Peyer's patch (tissue), 4 donors: ENCODE measurements at regions not wholly inside any gene's neighbourhood (a gene's known extent, or its start where the extent isn't known, plus 50 kb on each side); places are given as distances from the start of the nearest gene placed in this dataset.

Experiments used
- DNase-seq, 3 donors: peaks; one replicate each; pipeline ENCODE4 v3.0.0-alpha.2; 2017 to 2019
- H3K27ac ChIP-seq, 4 donors: fragments of 200-600 bp; sonication (generic); one replicate each; pipeline ENCODE4 v1.5.1; 2016 to 2019
- H3K27me3 ChIP-seq, 2 donors: fragments of 200-600 bp; sonication (generic); one replicate each; pipeline ENCODE4 v1.5.1; 2019
- H3K36me3 ChIP-seq, 3 donors: fragments of 200-600 bp; sonication (generic); one replicate each; pipeline ENCODE4 v1.5.1; 2016 to 2019
- H3K4me1 ChIP-seq, 4 donors: fragments of 200-600 bp; sonication (generic); one replicate each; pipeline ENCODE4 v1.5.1; 2016 to 2019
- H3K4me3 ChIP-seq, 4 donors: fragments of 200-600 bp; sonication (generic); 1 replicate in 3 of 4; 2 replicates in 1 of 4; pipeline ENCODE4 v1.5.1; 2016 to 2019; ENCODE audit warnings: mild to moderate bottlenecking in 1 of 4
- H3K9me3 ChIP-seq, 4 donors: fragments of 200-600 bp; sonication (generic); one replicate each; pipeline ENCODE4 v1.5.1; 2016 to 2019; ENCODE audit warnings: mild to moderate bottlenecking in 1 of 4
- CTCF ChIP-seq, 6 experiments: fragments of 450-650 bp in 4 of 6; fragments of 200-600 bp in 2 of 6; sonication (generic) in 1 of 6; IDR thresholded peaks; one replicate each; pipeline ENCODE4 v1.5.1; 2017 to 2019; ENCODE audit warnings: antibody characterized with exemption in 6 of 6, mild to moderate bottlenecking in 3 of 6, moderate library complexity in 1 of 6
- POLR2A ChIP-seq, 2 donors: fragments of 450-650 bp; IDR thresholded peaks; one replicate each; pipeline ENCODE4 v1.5.1; 2017; ENCODE audit warnings: antibody characterized with exemption in 2 of 2, mild to moderate bottlenecking in 2 of 2, moderate library complexity in 2 of 2

DNA sequence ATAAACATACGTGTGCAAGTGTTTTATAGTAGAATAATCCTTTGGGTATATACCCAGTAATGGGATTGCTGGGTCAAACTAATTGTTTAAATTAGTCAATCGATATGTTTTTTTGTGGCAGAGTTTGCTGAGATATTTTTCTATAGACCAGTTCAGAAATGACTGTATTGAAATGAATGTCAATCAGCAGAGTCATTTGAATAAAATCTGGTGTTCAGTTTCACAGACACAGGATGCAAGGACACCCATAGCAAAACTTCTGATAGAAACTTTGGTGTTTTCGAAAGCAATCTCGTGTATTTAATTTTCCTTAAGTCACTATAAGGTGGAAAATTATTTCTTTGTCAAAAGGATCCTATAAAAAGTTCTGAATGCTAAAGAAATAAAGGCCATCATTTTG is 434.4 kb downstream of the RAP2B start:
- H3K27ac ChIP-seq, result no peak overlapping the region
- H3K4me3 ChIP-seq, result no peak overlapping the region
- H3K9me3 ChIP-seq, result no peaks in the 10 kb centered on the region
- no peaks in the 10 kb centered on the region for H3K36me3 ChIP-seq
- TF ChIP-seq POLR2A (IDR thresholded peaks at IDR 0.05), result no peak
- no peak for TF ChIP-seq CTCF (IDR thresholded peaks at IDR 0.05)
- no peaks in the 10 kb centered on the region for H3K27me3 ChIP-seq
- no peaks in the 10 kb centered on the region for H3K4me1 ChIP-seq
- DNase-seq, result no peak

DNA sequence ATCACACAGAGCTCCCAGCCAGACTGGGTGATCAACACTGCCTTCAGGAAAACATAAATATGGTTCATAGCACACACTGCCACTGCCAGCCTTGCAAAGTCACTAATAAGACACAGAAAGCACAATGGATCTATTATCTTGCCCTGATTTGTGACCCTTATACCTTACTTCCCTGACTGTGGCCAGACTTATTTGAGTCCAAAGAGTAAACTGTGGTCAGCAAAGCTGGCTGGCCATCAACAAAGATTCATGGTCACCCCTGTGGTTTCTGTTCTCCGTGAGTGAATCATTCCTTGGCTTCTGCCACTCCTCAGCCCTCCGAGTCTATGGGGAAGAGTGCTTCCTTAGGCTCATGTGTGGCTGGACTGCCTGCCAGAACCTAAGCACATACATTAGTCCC is 437.7 kb downstream of the RAP2B start:
- TF ChIP-seq POLR2A (IDR thresholded peaks at IDR 0.05) (no peak), CTCF (IDR thresholded peaks at IDR 0.05) (no peak)

GRCh38 chr3:153600896-153601295 is 438.9 kb downstream of the RAP2B start:
- no peaks in the 10 kb centered on the region for H3K36me3 ChIP-seq
- no peaks in the 10 kb centered on the region for H3K27me3 ChIP-seq
- no peaks in the 10 kb centered on the region for H3K4me1 ChIP-seq
- H3K9me3 ChIP-seq, result no peaks in the 10 kb centered on the region
- H3K27ac ChIP-seq, result no peak overlapping the region
- TF ChIP-seq CTCF (IDR thresholded peaks at IDR 0.05) (no peak), POLR2A (IDR thresholded peaks at IDR 0.05) (no peak)
- no peak overlapping the region for H3K4me3 ChIP-seq
- DNase-seq, result no peak

More for the DNA sequence above, 437.7 kb downstream of the RAP2B start:
- Histone ChIP-seq H3K9me3 (no peaks in the 10 kb centered on the region), H3K27ac (no peak overlapping the region), H3K27me3 (no peaks in the 10 kb centered on the region), H3K4me3 (no peak overlapping the region), H3K4me1 (no peaks in the 10 kb centered on the region), H3K36me3 (no peaks in the 10 kb centered on the region)
- no peak for DNase-seq

GRCh38 chr3:153601374-153601853 is 439.4 kb downstream of the RAP2B start:
- no peaks in the 10 kb centered on the region for H3K4me1 ChIP-seq
- TF ChIP-seq POLR2A (IDR thresholded peaks at IDR 0.05) (no peak), CTCF (IDR thresholded peaks at IDR 0.05) (no peak)
- H3K27ac ChIP-seq, result no peak overlapping the region
- DNase-seq, result no peak
- no peaks in the 10 kb centered on the region for H3K27me3 ChIP-seq
- H3K4me3 ChIP-seq, result no peak overlapping the region
- H3K9me3 ChIP-seq, result no peaks in the 10 kb centered on the region
- no peaks in the 10 kb centered on the region for H3K36me3 ChIP-seq

DNA sequence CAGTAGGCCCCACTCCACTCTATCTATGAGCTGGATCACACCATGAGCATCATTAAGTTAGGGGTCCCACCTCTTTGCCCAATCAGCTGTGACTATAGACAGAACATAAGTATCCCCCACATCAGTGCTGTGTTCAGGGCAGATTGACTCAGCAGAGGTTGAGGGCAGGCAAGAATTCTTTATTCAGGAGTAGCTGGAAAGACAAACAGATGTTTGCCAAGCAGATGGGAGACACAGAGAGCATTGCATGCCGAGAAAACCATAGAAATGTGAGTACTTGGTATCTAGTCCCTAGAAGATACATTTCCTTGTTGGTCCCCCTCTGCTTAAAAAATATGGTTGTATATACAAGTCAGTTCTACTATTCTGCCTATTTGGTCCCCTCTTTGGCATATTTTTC is 440.8 kb downstream of the RAP2B start:
- TF ChIP-seq CTCF (IDR thresholded peaks at IDR 0.05) (no peak), POLR2A (IDR thresholded peaks at IDR 0.05) (no peak)
- Histone ChIP-seq H3K36me3 (no peaks in the 10 kb centered on the region), H3K4me1 (no peaks in the 10 kb centered on the region), H3K9me3 (no peaks in the 10 kb centered on the region), H3K27ac (no peak overlapping the region), H3K4me3 (no peak overlapping the region), H3K27me3 (no peaks in the 10 kb centered on the region)
- no peak for DNase-seq

DNA sequence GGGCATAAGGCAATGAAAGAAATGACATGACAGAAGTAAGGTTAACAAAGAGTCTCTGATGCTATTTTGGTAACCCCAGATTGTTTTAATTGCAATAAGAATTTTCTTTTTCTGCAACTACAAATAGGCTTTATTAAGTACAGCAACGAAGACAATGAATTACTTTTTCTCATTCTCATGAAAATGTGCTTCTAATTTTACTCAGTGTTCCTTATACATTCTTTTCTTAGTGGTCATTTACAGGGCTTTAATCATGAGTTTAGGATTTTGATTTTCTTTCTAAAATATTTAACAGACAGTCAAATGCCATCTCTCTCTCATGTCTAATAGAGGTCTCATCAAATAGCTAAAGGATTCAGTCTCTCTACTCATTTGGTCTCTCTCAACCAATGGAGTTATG is 452.1 kb downstream of the RAP2B start:
- no peaks in the 10 kb centered on the region for H3K9me3 ChIP-seq
- H3K4me3 ChIP-seq, result no peak overlapping the region
- H3K36me3 ChIP-seq, result no peaks in the 10 kb centered on the region
- no peaks in the 10 kb centered on the region for H3K27me3 ChIP-seq
- H3K27ac ChIP-seq, result no peak overlapping the region
- TF ChIP-seq POLR2A (IDR thresholded peaks at IDR 0.05) (no peak), CTCF (IDR thresholded peaks at IDR 0.05) (no peak)
- H3K4me1 ChIP-seq, result no peaks in the 10 kb centered on the region
- no peak for DNase-seq
